Epidermal melanocyte (primary cell): ENCODE measurements at regions not wholly inside any gene's neighbourhood (a gene's known extent, or its start where the extent isn't known, plus 50 kb on each side); places are given as distances from the start of the nearest gene placed in this dataset.

Experiments
- DNase-seq: peaks from one replicate; pipeline ENCODE4 v3.0.0; 2011; ENCODE audit warnings: low spot score; ENCODE audit not compliant: insufficient read length

GRCh38 chr6:120254651-120255050 lies 905.1 kb upstream of the MAN1A1 start:
- DNase-seq: no peak

DNA sequence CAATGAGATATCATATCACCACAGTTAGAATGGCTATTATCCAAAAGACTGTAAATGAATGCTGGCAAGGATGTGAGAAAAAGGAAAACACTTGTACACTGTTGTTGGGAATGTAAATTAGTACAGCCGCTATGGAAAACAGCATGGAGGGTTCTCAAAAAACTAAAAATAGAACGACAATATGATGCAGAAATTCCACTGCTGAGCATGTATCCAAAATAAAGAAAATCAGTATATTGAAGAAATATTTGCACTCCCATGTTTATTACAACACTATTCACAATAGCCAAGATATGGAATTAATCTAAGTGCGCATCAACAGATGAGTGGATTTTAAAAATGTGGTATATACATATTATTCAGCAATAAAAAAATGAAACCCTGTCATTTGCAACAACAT lies 898.9 kb upstream of the MAN1A1 start:
- no peak for DNase-seq

- no peak for DNase-seq
Observed at GRCh38 chr6:120237221-120237620, 887.7 kb upstream of the MAN1A1 start.

- DNase-seq: no peak
Observed at GRCh38 chr6:120230008-120230407, 880.4 kb upstream of the MAN1A1 start.

GRCh38 chr6:120228297-120228696 lies 878.7 kb upstream of the MAN1A1 start:
- no peak for DNase-seq

DNA sequence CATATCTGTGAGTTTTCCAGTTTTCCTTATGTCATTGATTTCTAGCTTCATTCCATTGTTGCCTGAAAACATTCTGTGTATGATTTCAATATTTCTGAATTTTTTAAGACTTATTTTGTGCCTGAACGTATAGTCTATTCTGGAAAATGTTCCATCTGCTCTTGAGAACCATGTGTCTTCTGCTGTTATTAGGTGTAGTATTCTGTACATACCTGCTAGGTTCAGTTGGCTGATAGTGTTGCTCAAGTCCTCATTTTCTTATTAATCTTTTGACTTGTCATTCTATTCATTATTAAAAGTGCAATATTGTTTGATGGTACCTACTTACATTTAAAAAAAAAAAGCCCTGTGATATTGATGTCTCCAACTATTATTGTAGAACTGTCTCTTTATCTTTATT lies 869.8 kb upstream of the MAN1A1 start:
- no peak for DNase-seq

DNA sequence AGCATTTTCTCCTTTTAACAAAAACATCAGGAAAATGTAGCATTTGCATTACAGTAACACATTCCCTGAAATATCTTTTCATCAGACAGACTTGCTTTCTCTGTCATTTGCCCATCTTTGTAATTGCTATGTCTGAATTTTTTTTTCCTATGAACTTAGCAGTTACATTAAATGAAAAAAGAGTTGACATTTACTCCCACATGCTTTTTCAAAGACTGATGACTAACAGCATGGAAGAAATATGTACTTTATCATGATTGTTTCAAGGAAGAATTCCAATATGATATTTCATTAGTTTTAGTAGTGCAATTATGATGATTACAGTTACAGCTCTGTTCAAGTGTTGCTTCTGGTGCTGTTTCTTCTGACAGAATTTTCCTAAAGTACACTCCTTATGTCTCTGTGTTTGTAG lies 864.5 kb upstream of the MAN1A1 start:
- DNase-seq: no peak

GRCh38 chr6:120211955-120212792 lies 862.6 kb upstream of the MAN1A1 start:
- DNase-seq: no peak

DNA sequence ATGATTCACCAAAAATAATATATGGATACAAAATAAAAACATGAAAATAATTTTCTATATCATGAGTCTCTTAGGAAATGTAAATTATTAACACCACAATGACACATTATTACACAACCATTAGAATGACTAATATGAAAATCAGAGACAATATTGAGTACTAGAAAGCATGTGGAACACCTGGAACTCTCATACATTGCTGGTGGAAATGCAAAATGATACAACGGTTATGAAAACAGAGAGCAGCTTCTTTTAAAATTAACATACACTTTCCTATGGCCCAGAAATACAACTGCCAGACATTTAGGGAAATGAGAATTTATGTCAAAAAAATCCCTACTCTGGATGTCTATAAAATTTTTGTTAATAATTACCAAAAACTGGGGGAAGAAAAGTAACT lies 853.3 kb upstream of the MAN1A1 start:
- no peak for DNase-seq

- DNase-seq: no peak
Observed at GRCh38 chr6:120200853-120201252, 851.3 kb upstream of the MAN1A1 start.

DNA sequence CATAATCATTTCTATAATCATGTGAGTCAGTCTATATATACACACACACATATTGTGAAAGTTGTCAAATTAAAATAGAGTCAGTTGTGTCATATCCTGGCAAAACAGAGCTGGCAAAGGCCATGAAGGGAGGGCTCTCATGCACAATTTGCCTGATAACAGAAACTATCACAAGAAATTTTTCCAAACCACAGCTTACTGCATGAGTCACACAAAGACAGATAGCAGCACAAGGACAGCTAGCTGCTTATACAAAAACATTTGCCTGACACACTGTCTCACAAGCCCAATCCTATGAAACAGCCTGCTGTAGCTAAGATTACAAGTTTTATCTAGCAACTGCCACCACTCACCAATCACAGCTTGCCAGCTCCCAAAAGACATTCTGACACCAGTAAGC lies 848.5 kb upstream of the MAN1A1 start:
- DNase-seq: no peak

- no peak for DNase-seq
Observed at GRCh38 chr6:120186080-120186479, 836.5 kb upstream of the MAN1A1 start.

GRCh38 chr6:120173250-120173649 lies 823.7 kb upstream of the MAN1A1 start:
- no peak for DNase-seq

DNA sequence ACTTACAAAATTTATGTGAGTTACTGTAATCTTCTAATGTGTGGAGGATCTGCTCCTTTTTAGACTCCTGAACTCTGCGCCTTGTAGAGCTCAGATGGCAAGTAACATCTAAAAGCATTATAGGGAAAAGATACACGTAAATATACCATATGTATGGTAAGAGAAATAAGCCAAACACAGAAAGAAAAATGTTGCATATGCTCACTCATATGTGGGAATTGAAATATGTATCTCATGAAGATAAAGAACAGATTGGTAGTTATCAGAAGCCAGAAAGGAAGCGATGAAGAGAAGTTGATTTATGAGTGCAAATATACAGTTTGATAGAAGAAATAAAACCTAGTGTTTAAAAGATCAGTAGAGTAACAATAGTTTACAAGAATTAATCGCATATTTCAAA lies 815.0 kb upstream of the MAN1A1 start:
- DNase-seq: no peak

DNA sequence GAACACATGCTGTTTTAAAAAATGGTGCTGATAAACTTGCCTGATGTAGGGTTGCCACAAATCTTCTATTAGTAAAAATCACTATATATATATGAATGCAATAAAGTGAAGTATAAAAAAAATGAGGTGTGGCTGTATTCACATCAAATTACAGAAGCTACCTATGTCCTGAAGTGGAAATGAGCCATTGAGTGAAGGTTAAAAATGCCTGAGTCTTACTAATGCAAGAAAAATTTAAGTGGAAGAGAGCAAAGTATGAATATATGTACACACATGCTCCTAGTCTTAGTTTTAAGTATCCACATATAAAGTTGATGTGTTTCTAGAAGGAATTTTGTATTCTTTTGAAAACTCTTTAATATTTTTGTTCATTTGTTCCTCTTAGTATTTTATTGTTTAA lies 808.3 kb upstream of the MAN1A1 start:
- no peak for DNase-seq

DNA sequence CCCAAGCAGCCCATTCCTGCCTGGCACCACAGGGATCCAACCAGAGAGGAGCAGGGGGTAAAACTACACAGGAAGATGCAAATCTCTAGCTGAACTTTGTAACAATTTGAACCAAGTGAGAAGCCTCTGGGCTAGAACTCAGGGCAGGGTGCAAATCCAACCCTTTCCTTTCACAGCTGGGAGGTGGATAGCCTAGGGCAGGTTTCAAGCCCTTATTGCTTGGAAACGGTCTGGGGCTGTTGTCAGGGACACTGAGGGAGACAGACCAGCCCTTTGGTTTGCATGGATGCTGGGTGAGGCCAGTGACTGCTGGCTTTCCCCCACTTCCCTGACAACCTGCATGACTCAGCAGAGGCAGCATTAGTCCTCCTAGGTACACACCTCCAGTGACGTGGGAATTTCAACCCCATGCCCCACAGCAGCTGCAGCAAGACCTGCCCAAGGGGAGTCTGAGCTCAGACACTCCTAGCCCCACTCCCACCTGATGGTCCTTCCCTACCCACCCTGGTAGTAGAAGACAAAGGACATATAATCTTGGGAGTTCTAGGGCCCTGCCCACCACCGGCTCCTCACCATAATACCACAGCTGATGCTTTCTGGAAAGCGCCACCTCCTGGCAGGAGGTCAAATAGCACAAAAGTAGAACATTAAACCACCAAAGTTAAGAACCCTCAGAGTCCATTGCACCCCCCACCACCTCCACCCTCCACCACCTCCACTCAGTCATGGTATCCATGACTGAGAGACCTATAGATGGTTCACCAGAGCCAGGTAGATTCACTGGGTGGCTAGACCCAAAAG lies 797.7 kb upstream of the MAN1A1 start:
- DNase-seq: no peak

- DNase-seq: no peak
Observed at GRCh38 chr6:120141601-120142000, 792.0 kb upstream of the MAN1A1 start.

- no peak for DNase-seq
Observed at GRCh38 chr6:120137492-120137891, 787.9 kb upstream of the MAN1A1 start.

DNA sequence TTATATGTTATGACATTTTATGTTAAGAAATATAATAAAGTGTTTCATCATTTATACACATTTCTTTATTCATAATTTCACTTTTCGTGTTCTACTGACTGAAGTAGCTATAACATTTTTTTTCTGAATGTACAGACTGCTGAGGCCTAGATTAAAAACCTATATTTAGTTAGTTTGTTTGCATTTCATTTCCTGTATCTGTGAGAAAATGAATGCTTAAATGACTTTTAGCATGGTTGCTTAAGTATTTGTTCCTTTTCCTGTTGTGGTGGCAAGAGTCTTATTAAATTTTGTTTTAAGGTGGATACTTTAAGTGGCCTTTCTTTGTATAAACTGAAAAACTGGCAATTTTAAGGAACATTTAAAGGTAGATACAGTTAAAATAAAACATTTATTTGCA lies 779.7 kb upstream of the MAN1A1 start:
- no peak for DNase-seq

DNA sequence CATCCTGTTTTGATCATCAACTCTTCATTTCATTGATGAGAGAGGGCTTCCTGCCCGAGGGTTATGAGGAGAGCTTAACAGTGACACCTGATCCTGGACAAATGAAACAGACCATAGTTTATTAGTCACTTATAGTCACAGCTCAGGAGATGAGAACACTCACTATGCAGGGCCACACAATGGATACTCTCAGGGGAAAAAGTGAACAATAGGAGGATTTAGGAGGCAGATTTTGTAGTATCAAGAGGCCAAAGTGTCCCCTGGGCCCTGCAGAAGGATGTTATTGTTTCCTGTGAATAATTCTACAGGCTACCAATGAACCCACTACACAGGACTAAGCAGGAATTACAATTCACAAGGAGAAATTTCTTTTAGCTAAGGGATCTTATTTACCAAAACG lies 772.8 kb upstream of the MAN1A1 start:
- DNase-seq: no peak

DNA sequence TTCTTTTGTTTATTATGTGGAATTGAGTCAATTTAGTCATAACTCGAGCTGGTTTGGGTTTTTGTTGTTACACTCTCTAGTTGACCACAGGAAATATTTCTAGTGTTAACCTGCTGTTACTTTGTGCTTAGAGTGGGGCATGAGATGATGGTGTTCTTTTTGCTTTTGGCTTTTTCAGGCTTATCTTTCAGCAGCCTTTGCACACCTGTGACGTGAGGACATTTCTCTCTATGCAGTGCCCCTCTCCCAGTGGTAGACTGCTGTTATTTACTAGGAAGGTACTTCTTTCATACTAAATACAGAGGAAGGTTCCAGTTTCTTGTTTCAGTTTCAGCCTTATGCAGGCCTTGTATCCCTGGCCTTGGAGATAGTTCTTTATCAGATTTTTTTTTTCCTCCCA lies 766.8 kb upstream of the MAN1A1 start:
- no peak for DNase-seq

DNA sequence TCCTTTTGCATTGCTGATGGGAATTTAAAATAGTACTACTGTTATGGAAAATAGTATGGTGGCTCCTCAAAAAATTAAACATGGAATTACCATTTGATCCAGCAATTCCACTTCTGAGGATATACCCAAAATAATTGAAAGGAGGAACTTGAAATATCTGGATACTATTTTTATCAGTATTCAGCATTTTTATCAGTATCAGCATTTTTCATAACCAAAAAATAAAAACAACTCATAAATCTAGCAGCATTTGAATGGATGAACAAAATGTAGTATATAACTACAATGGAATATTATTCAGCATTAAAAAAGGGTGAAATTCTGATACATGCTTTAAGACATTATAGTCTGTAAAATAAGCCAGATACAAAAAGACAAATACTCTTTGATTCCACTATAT lies 763.4 kb upstream of the MAN1A1 start:
- DNase-seq: no peak

- no peak for DNase-seq
Observed at GRCh38 chr6:120111001-120111400, 761.4 kb upstream of the MAN1A1 start.
